IMR-90 (cell line): ENCODE measurements at regions not wholly inside any gene's neighbourhood (a gene's known extent, or its start where the extent isn't known, plus 50 kb on each side); places are given as distances from the start of the nearest gene placed in this dataset.

Experiments used
- ATAC-seq: fragments of 200-7000 bp; cut with Tn5 transposase; 2 replicates; pipeline ENCODE4 v1.9.1; 2020; ENCODE audit warnings: low read depth, mild to moderate bottlenecking, moderate library complexity
- BruUV-seq: library from RNA; stranded (reverse); fragments of 400-500 nt; replicated peaks from 2 replicates; lab custom pipeline; 2021; lab: Mats Ljungman, UMichigan
- CTCF ChIA-PET: fragments of 300-600 bp; formaldehyde crosslinking; extraction: SDS; loops from one replicate; lab custom pipeline; 2021; ENCODE audit warnings: antibody characterized with exemption; lab: Yijun Ruan, JAX
- POLR2A ChIA-PET: fragments of 300-600 bp; sonication (Branson Sonifier 250); formaldehyde crosslinking; loops from one replicate; lab custom pipeline; 2022; ENCODE audit warnings: antibody characterized with exemption; ENCODE audit not compliant: unreplicated experiment; lab: Charles Lee
- DNase-seq: peaks from one replicate; pipeline ENCODE4 v3.0.0; 2013
- H2AFZ ChIP-seq: replicated peaks from 2 replicates; pipeline ENCODE3; 2013; ENCODE audit warnings: low read length, mild to moderate bottlenecking; ENCODE audit not compliant: poor library complexity
- H2AK5ac ChIP-seq: 2 replicates; pipeline ENCODE4 v1.6.1; 2013; ENCODE audit warnings: low read depth, low read length, inconsistent platforms
- H2AK9ac ChIP-seq: replicated peaks from 2 replicates; pipeline ENCODE3; 2013; ENCODE audit warnings: mild to moderate bottlenecking, low read depth, low read length, moderate library complexity; ENCODE audit not compliant: poor library complexity
- H2BK120ac ChIP-seq: 2 replicates; pipeline ENCODE4 v1.6.1; 2013; ENCODE audit warnings: low read depth, low read length, inconsistent platforms
- H2BK15ac ChIP-seq: 3 replicates; pipeline ENCODE4 v1.6.1; 2013; ENCODE audit warnings: low read depth, low read length, inconsistent platforms
- H2BK20ac ChIP-seq: 2 replicates; pipeline ENCODE4 v1.6.1; 2013; ENCODE audit warnings: low read depth, mild to moderate bottlenecking, inconsistent platforms, low read length, moderate library complexity
- H2BK5ac ChIP-seq: 2 replicates; pipeline ENCODE4 v1.6.1; 2013; ENCODE audit warnings: mild to moderate bottlenecking, low read depth, low read length, inconsistent platforms; ENCODE audit not compliant: poor library complexity, severe bottlenecking
- H3K14ac ChIP-seq: replicated peaks from 2 replicates; pipeline ENCODE4 v1.6.1; 2013; ENCODE audit warnings: low read depth, low read length, inconsistent platforms
- H3K18ac ChIP-seq: 2 replicates; pipeline ENCODE4 v1.6.1; 2013; ENCODE audit warnings: low read depth, low read length, control low read depth
- H3K23ac ChIP-seq: 2 replicates; pipeline ENCODE4 v1.6.1; 2013; ENCODE audit warnings: low read depth, low read length, inconsistent platforms
- H3K27ac ChIP-seq: 2 replicates; pipeline ENCODE4 v1.5.1; 2013; ENCODE audit warnings: mild to moderate bottlenecking, control low read depth, low read length; ENCODE audit not compliant: insufficient read depth
- H3K27me3 ChIP-seq: 2 replicates; pipeline ENCODE4 v1.6.1; 2013; ENCODE audit warnings: low read length; ENCODE audit not compliant: control insufficient read depth, insufficient read depth
- H3K36me3 ChIP-seq: 2 replicates; pipeline ENCODE4 v1.6.1; 2013; ENCODE audit warnings: low read length, mixed read lengths; ENCODE audit not compliant: control insufficient read depth, insufficient read depth
- H3K4ac ChIP-seq: 2 replicates; pipeline ENCODE4 v1.6.1; 2013; ENCODE audit warnings: low read depth, low read length, inconsistent platforms
- H3K4me1 ChIP-seq: 2 replicates; pipeline ENCODE4 v1.6.1; 2013; ENCODE audit warnings: low read length, mixed read lengths; ENCODE audit not compliant: control insufficient read depth, insufficient read depth
- H3K4me2 ChIP-seq: 2 replicates; pipeline ENCODE4 v1.6.1; 2013; ENCODE audit warnings: low read depth, mild to moderate bottlenecking, control low read depth, low read length, moderate library complexity
- H3K4me3 ChIP-seq: 2 replicates; pipeline ENCODE4 v1.5.1; 2013; ENCODE audit warnings: low read depth, mild to moderate bottlenecking, control low read depth, low read length, moderate library complexity; ENCODE audit not compliant: insufficient read depth
- H3K56ac ChIP-seq: 2 replicates; pipeline ENCODE4 v1.6.1; 2013; ENCODE audit warnings: low read length, inconsistent platforms; ENCODE audit not compliant: insufficient read depth; ENCODE audit errors: extremely low read depth
- H3K79me1 ChIP-seq, 2 experiments: 2 replicates each; pipeline ENCODE4 v1.6.1; 2013; ENCODE audit warnings: low read length in 2 of 2, inconsistent platforms in 1 of 2, low read depth in 1 of 2
- H3K9ac ChIP-seq: 2 replicates; pipeline ENCODE4 v1.6.1; 2013; ENCODE audit warnings: low read depth, low read length, control low read depth
- H3K9me1 ChIP-seq: 2 replicates; pipeline ENCODE4 v1.6.1; 2013; ENCODE audit warnings: low read length, inconsistent platforms; ENCODE audit not compliant: insufficient read depth
- H3K9me3 ChIP-seq: 2 replicates; pipeline ENCODE4 v1.6.1; 2013; ENCODE audit warnings: low read length; ENCODE audit not compliant: control insufficient read depth, insufficient read depth
- H4K20me1 ChIP-seq: 2 replicates; pipeline ENCODE4 v1.6.1; 2013; ENCODE audit warnings: low read length, inconsistent platforms; ENCODE audit not compliant: insufficient read depth
- H4K5ac ChIP-seq: 2 replicates; pipeline ENCODE4 v1.6.1; 2013; ENCODE audit warnings: mild to moderate bottlenecking, low read depth, low read length, control low read depth
- H4K8ac ChIP-seq, 2 experiments: 2 replicates each; pipeline ENCODE4 v1.6.1; 2013; ENCODE audit warnings: low read depth in 2 of 2, low read length in 2 of 2, control low read depth in 1 of 2, inconsistent platforms in 1 of 2
- H4K91ac ChIP-seq: 2 replicates; pipeline ENCODE4 v1.6.1; 2013; ENCODE audit warnings: low read depth, low read length, inconsistent platforms; ENCODE audit not compliant: insufficient read depth
- MAFK ChIP-seq: IDR thresholded peaks from 2 replicates; pipeline ENCODE4 v1.6.1; 2012; ENCODE audit warnings: low read depth, low read length, improper control_type of control experiment
- MXI1 ChIP-seq: IDR thresholded peaks from 2 replicates; pipeline ENCODE4 v1.6.1; 2012; ENCODE audit warnings: low read depth, mild to moderate bottlenecking, low read length, moderate library complexity, borderline replicate concordance
- RAD21 ChIP-seq: IDR thresholded peaks from 2 replicates; pipeline ENCODE4 v1.6.1; 2012; ENCODE audit warnings: low read length, improper control_type of control experiment
- SMC3 ChIP-seq: fragments of 150-350 bp; IDR thresholded peaks from 2 replicates; pipeline ENCODE4 v1.6.1; 2016; ENCODE audit warnings: low read depth, mild to moderate bottlenecking, antibody characterized with exemption, low read length, moderate library complexity
- WGBS, 2 experiments: methylation state at CpG; one replicate each; pipeline versions ENCODE4 v1.1.5 to v1.1.7; 2013; ENCODE audit warnings: missing lambda C conversion rate in 2 of 2; ENCODE audit not compliant: insufficient read length in 1 of 2; ENCODE audit errors: extremely low coverage in 2 of 2; 5-methylcytosine and 5-hydroxymethylcytosine counted together
- dilution Hi-C: fragments of 300-500 bp; cut with HindIII; formaldehyde crosslinking; loops from one replicate; pipeline ENCODE4 v1.14.3; 2018; ENCODE audit warnings: low sequenced_read_pairs; ENCODE audit not compliant: unreplicated experiment
- in situ Hi-C: fragments of 300-500 bp; cut with MboI; formaldehyde crosslinking; loops from 3 replicates; pipeline ENCODE4 v1.14.3; 2019; ENCODE audit warnings: low sequenced_read_pairs, inconsistent platforms, mixed read lengths
- intact Hi-C: fragments of 100-400 bp; cut with micrococcal nuclease; formaldehyde crosslinking; loops from 2 replicates; pipeline ENCODE4 v1.10.0; 2022

DNA sequence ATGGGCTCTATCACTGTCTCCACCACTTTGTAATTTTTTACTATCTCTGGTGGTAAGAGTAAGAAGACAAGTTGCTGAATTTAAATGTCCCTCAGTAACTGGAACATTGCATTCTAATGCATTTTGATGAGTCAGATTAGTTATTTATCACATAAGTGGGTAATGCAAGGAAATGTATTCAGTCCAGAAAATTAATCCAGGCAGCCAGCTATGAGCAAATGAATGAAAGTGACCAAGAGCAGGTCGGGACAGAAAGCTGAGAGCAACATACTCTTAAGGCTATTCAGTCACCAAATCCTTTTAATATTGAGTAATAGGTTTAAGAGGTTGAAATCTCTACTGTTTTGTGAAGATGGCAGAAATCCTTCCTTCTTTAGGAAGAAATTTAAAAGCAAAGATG is 265.5 kb upstream of the PARD3B start:
- no peak overlapping the region for H4K91ac ChIP-seq
- no peak overlapping the region for H3K23ac ChIP-seq
- no peak overlapping the region for H3K14ac ChIP-seq
- no peak overlapping the region for H2AK9ac ChIP-seq
- H3K4ac ChIP-seq: no peak overlapping the region
- in situ Hi-C loops: no loop called here
- no peak overlapping the region for H3K18ac ChIP-seq
- no peaks in the 10 kb centered on the region for H3K4me1 ChIP-seq
- H3K4me3 ChIP-seq: no peak overlapping the region
- DNase-seq (no peak), ATAC-seq (no peak)
- H4K20me1 ChIP-seq: no peaks in the 10 kb centered on the region
- no peak overlapping the region for H3K4me2 ChIP-seq
- no peak overlapping the region for H2AK5ac ChIP-seq
- H2AFZ ChIP-seq: no peak overlapping the region
- H3K27ac ChIP-seq: no peak overlapping the region
- H3K56ac ChIP-seq: no peak overlapping the region
- no peak overlapping the region for H2BK20ac ChIP-seq
- dilution Hi-C loops: no loop called here
- CTCF ChIA-PET: no interaction called here
- H4K5ac ChIP-seq: no peak overlapping the region
- H2BK120ac ChIP-seq: no peak overlapping the region
- BruUV-seq: no TSS peak
- no peaks in the 10 kb centered on the region for H3K36me3 ChIP-seq
- no peak overlapping the region for H2BK15ac ChIP-seq
- no peak overlapping the region for H2BK5ac ChIP-seq
- POLR2A ChIA-PET: no interaction called here
- intact Hi-C loops: no loop called here
- H3K9ac ChIP-seq: no peak overlapping the region
- TF ChIP-seq MXI1: no peak
- no peak for TF ChIP-seq MAFK
- no peak for TF ChIP-seq SMC3
- TF ChIP-seq RAD21: no peak
- no peak overlapping the region for H4K8ac ChIP-seq
- no CpG with 5 or more reads among the region's 1 CpG for WGBS, 2 experiments
- H3K27me3 ChIP-seq: peaks cover 31% of the 10 kb centered on the region
- no peaks in the 10 kb centered on the region for H3K9me3 ChIP-seq
- no peaks in the 10 kb centered on the region for H3K9me1 ChIP-seq
- no peaks in the 10 kb centered on the region for H3K79me1 ChIP-seq
